ENCODE measurements at regions not wholly inside any gene's neighbourhood (a gene's known extent, or its start where the extent isn't known, plus 50 kb on each side); places are given as distances from the start of the nearest gene placed in this dataset.
"Not testable (repeated sequence)": the region's sequence is repeated elsewhere in the genome, so short reads cannot be mapped to it uniquely, and the experiment has no call there.

GRCh38 chr5:63894690-63895089, 67.6 kb downstream of the HTR1A start:
- DNase-seq: no peak

- DNase-seq: no peak
Measured at GRCh38 chr5:63878788-63879187, 83.5 kb downstream of the HTR1A start.

- DNase-seq: no peak
Measured at GRCh38 chr5:63877961-63878360, 84.3 kb downstream of the HTR1A start.

GRCh38 chr5:63860379-63860778, 101.9 kb downstream of the HTR1A start:
- DNase-seq: no peak

GRCh38 chr5:63854076-63854475, 108.2 kb downstream of the HTR1A start:
- no peak for DNase-seq

GRCh38 chr5:63843190-63843589, 119.1 kb downstream of the HTR1A start:
- DNase-seq: no peak

- DNase-seq: no peak
Measured at GRCh38 chr5:63837437-63837836, 124.8 kb downstream of the HTR1A start.

- no peak for DNase-seq
Measured at GRCh38 chr5:63831381-63831780, 130.9 kb downstream of the HTR1A start.

GRCh38 chr5:63825984-63826383, 136.3 kb downstream of the HTR1A start:
- DNase-seq: no peak

- no peak for DNase-seq
Measured at GRCh38 chr5:63823583-63823982, 138.7 kb downstream of the HTR1A start.

- DNase-seq: no peak
Measured at GRCh38 chr5:63822614-63823013, 139.6 kb downstream of the HTR1A start.

GRCh38 chr5:63820577-63820976, 141.7 kb downstream of the HTR1A start:
- no peak for DNase-seq

- DNase-seq: no peak
Measured at GRCh38 chr5:63812693-63813092, 149.6 kb downstream of the HTR1A start.

GRCh38 chr5:63811961-63812360, 150.3 kb downstream of the HTR1A start:
- no peak for DNase-seq

GRCh38 chr5:63811286-63811685, 151.0 kb downstream of the HTR1A start:
- DNase-seq: no peak

- no peak for DNase-seq
Measured at GRCh38 chr5:63805151-63805550, 157.1 kb downstream of the HTR1A start.

GRCh38 chr5:63803165-63803564, 159.1 kb downstream of the HTR1A start:
- no peak for DNase-seq

- DNase-seq: no peak
Measured at GRCh38 chr5:63794979-63795378, 167.3 kb downstream of the HTR1A start.

- DNase-seq: no peak
Measured at GRCh38 chr5:63794296-63794695, 167.9 kb downstream of the HTR1A start.

- no peak for DNase-seq
Measured at GRCh38 chr5:63774939-63775338, 187.3 kb downstream of the HTR1A start.

GRCh38 chr5:63768221-63768620, 194.0 kb downstream of the HTR1A start:
- DNase-seq: no peak

- no peak for DNase-seq
Measured at GRCh38 chr5:63760965-63761364, 201.3 kb downstream of the HTR1A start.

GRCh38 chr5:63743096-63743798, 219.0 kb downstream of the HTR1A start:
- no peak for DNase-seq

GRCh38 chr5:63732880-63733279, 229.4 kb downstream of the HTR1A start:
- DNase-seq: not testable (repeated sequence)

- no peak for DNase-seq
Measured at GRCh38 chr5:63727583-63727982, 234.7 kb downstream of the HTR1A start.

All from CD4-positive, alpha-beta T cell treated with Interleukin-15 for 1 hour (primary cell).